H9 (cell line): ENCODE measurements at regions not wholly inside any gene's neighbourhood (a gene's known extent, or its start where the extent isn't known, plus 50 kb on each side); places are given as distances from the start of the nearest gene placed in this dataset.

Experiments used
- DNase-seq: peaks from one replicate; pipeline ENCODE4 v3.0.0-alpha.2; 2017
- H2AFZ ChIP-seq: one replicate; pipeline ENCODE4 v1.6.1; 2013; ENCODE audit warnings: mild to moderate bottlenecking, low read length, control low read depth, moderate library complexity
- H2AK5ac ChIP-seq: 2 replicates; pipeline ENCODE4 v1.6.1; 2013; ENCODE audit warnings: low read length, control low read depth, mixed read lengths; ENCODE audit not compliant: insufficient read length
- H2BK120ac ChIP-seq: one replicate; pipeline ENCODE4 v1.6.1; 2013; ENCODE audit warnings: low read depth, mild to moderate bottlenecking, low read length, control low read depth, inconsistent platforms; ENCODE audit not compliant: poor library complexity, severe bottlenecking
- H2BK12ac ChIP-seq: 2 replicates; pipeline ENCODE4 v1.6.1; 2013; ENCODE audit warnings: low read length, control low read depth, mixed read lengths, low read depth; ENCODE audit not compliant: insufficient read length
- H2BK15ac ChIP-seq: 2 replicates; pipeline ENCODE4 v1.6.1; 2013; ENCODE audit warnings: low read depth, low read length, control low read depth
- H2BK20ac ChIP-seq: one replicate; pipeline ENCODE4 v1.6.1; 2013; ENCODE audit warnings: low read depth, mild to moderate bottlenecking, low read length, control low read depth, inconsistent platforms; ENCODE audit not compliant: poor library complexity, severe bottlenecking
- H2BK5ac ChIP-seq: 2 replicates; pipeline ENCODE4 v1.6.1; 2013; ENCODE audit warnings: low read length, control low read depth, mixed read lengths; ENCODE audit not compliant: insufficient read length
- H3K14ac ChIP-seq: 2 replicates; pipeline ENCODE4 v1.6.1; 2013; ENCODE audit warnings: low read length, control low read depth; ENCODE audit not compliant: insufficient read depth
- H3K18ac ChIP-seq: 2 replicates; pipeline ENCODE4 v1.6.1; 2013; ENCODE audit warnings: low read depth, mild to moderate bottlenecking, mixed read lengths, low read length, control low read depth; ENCODE audit not compliant: insufficient read length
- H3K23ac ChIP-seq: 2 replicates; pipeline ENCODE4 v1.6.1; 2013; ENCODE audit warnings: low read length, control low read depth, mixed read lengths, low read depth; ENCODE audit not compliant: insufficient read length
- H3K23me2 ChIP-seq: 2 replicates; pipeline ENCODE4 v1.6.1; 2013; ENCODE audit warnings: low read depth, mild to moderate bottlenecking, mixed read lengths, low read length, control low read depth; ENCODE audit not compliant: insufficient read length, poor library complexity, severe bottlenecking
- H3K27ac ChIP-seq: 2 replicates; pipeline ENCODE4 v1.5.1; 2013; ENCODE audit warnings: low read length, control low read depth, mixed read lengths, low read depth; ENCODE audit not compliant: insufficient read length
- H3K27me3 ChIP-seq: 2 replicates; pipeline ENCODE4 v1.6.1; 2013; ENCODE audit warnings: low read length, control low read depth, inconsistent platforms; ENCODE audit not compliant: insufficient read depth
- H3K4ac ChIP-seq: 2 replicates; pipeline ENCODE4 v1.6.1; 2013; ENCODE audit warnings: low read depth, mild to moderate bottlenecking, control low read depth, inconsistent platforms, low read length, moderate library complexity
- H3K4me1 ChIP-seq: 2 replicates; pipeline ENCODE4 v1.6.1; 2013; ENCODE audit warnings: low read length, control low read depth, inconsistent platforms; ENCODE audit not compliant: insufficient read depth
- H3K4me2 ChIP-seq: 2 replicates; pipeline ENCODE4 v1.6.1; 2013; ENCODE audit warnings: low read length, control low read depth, mixed read lengths; ENCODE audit not compliant: insufficient read length, insufficient read depth
- H3K56ac ChIP-seq: 2 replicates; pipeline ENCODE4 v1.6.1; 2013; ENCODE audit warnings: low read depth, mild to moderate bottlenecking, mixed read lengths, low read length, control low read depth; ENCODE audit not compliant: insufficient read length
- H3K79me1 ChIP-seq: 2 replicates; pipeline ENCODE4 v1.6.1; 2013; ENCODE audit warnings: low read depth, mild to moderate bottlenecking, moderate library complexity, low read length, control low read depth, inconsistent platforms; ENCODE audit not compliant: insufficient read depth, poor library complexity, severe bottlenecking
- H3K79me2 ChIP-seq: 2 replicates; pipeline ENCODE4 v1.6.1; 2013; ENCODE audit warnings: low read length, control low read depth, inconsistent platforms; ENCODE audit not compliant: insufficient read depth
- H3K9ac ChIP-seq: 2 replicates; pipeline ENCODE4 v1.6.1; 2013; ENCODE audit warnings: low read length, control low read depth, mixed read lengths; ENCODE audit not compliant: insufficient read length; ENCODE audit errors: extremely low read depth
- H3K9me3 ChIP-seq: one replicate; pipeline ENCODE4 v1.6.1; 2013; ENCODE audit warnings: low read depth, low read length, inconsistent platforms; ENCODE audit not compliant: control insufficient read depth
- H3T11ph ChIP-seq: one replicate; pipeline ENCODE4 v1.6.1; 2013; ENCODE audit warnings: mild to moderate bottlenecking, low read length, control low read depth, inconsistent platforms
- H4K20me1 ChIP-seq: one replicate; pipeline ENCODE4 v1.6.1; 2013; ENCODE audit not compliant: control insufficient read depth, insufficient read length, insufficient read depth
- H4K5ac ChIP-seq: 2 replicates; pipeline ENCODE4 v1.6.1; 2013; ENCODE audit warnings: low read depth, mild to moderate bottlenecking, mixed read lengths, low read length, control low read depth; ENCODE audit not compliant: insufficient read length
- H4K8ac ChIP-seq: replicated peaks from 2 replicates; pipeline ENCODE4 v1.6.1; 2013; ENCODE audit warnings: low read length, control low read depth, mixed read lengths, low read depth; ENCODE audit not compliant: insufficient read length
- H4K91ac ChIP-seq: 2 replicates; pipeline ENCODE4 v1.6.1; 2013; ENCODE audit warnings: low read depth, mild to moderate bottlenecking, moderate library complexity, mixed read lengths, low read length, control low read depth; ENCODE audit not compliant: insufficient read length
- H3K27ac Mint-ChIP-seq, 3 experiments: 2 replicates in 2 of 3; 3 replicates in 1 of 3; pipeline ENCODE4 v1.8.0; 2020 to 2021; ENCODE audit warnings: mixed read lengths in 3 of 3, mild to moderate bottlenecking in 1 of 3, moderate library complexity in 1 of 3
- H3K27me3 Mint-ChIP-seq: 2 replicates; pipeline ENCODE4 v1.8.0; 2021; ENCODE audit warnings: low read depth, mild to moderate bottlenecking, moderate library complexity, mixed read lengths
- H3K36me3 Mint-ChIP-seq, 3 experiments: 2 replicates in 2 of 3; 3 replicates in 1 of 3; pipeline ENCODE4 v1.8.0; 2020 to 2021; ENCODE audit warnings: low read depth in 3 of 3, mixed read lengths in 3 of 3; ENCODE audit not compliant: insufficient read depth in 1 of 3
- H3K4me1 Mint-ChIP-seq, 2 experiments: 2 replicates each; pipeline ENCODE4 v1.8.0; 2020; ENCODE audit warnings: mixed read lengths in 2 of 2
- H3K4me3 Mint-ChIP-seq, 2 experiments: 2 replicates in 1 of 2; 3 replicates in 1 of 2; pipeline ENCODE4 v1.8.0; 2020 to 2021; ENCODE audit warnings: mild to moderate bottlenecking in 2 of 2, mixed read lengths in 2 of 2, moderate library complexity in 1 of 2
- H3K9me3 Mint-ChIP-seq, 2 experiments: 2 replicates in 1 of 2; 3 replicates in 1 of 2; pipeline ENCODE4 v1.8.0; 2020; ENCODE audit warnings: mild to moderate bottlenecking in 2 of 2, mixed read lengths in 2 of 2, moderate library complexity in 1 of 2
- CTCF ChIP-seq: fragments of 200-600 bp; sonication (generic); conservative IDR thresholded peaks from 3 replicates; pipeline ENCODE4 v1.8.0; 2021; ENCODE audit warnings: antibody characterized with exemption, mild to moderate bottlenecking
- WGBS: extraction: QIAGEN DNeasy Blood & Tissue Kit; methylation state at CpG from one replicate; pipeline ENCODE4 v1.1.7; 2013; ENCODE audit warnings: missing lambda C conversion rate, low lambda C conversion rate, mixed read lengths; ENCODE audit not compliant: insufficient read length; ENCODE audit errors: extremely low coverage; 5-methylcytosine and 5-hydroxymethylcytosine counted together

GRCh38 chr17:72284806-72285205 is 164.0 kb downstream of the SOX9 start:
- H2BK12ac ChIP-seq: no peak overlapping the region
- no peak overlapping the region for H4K91ac ChIP-seq
- Mint-ChIP-seq H3K27me3 (no peaks in the 10 kb centered on the region), H3K36me3 (no peaks in the 10 kb centered on the region), H3K4me3 (no peak overlapping the region), H3K4me1 (peaks cover 6 to 14% of the 10 kb centered on the region in 2 experiments; a peak in 3 of 4 replicates), H3K27ac (no peak overlapping the region), H3K9me3 (no peaks in the 10 kb centered on the region)
- no peak overlapping the region; the same call in 1 of the 2 replicates for H3K14ac ChIP-seq
- H3K18ac ChIP-seq: no peak overlapping the region
- no peak overlapping the region for H3K4me2 ChIP-seq
- H4K5ac ChIP-seq: no peak overlapping the region
- no peak overlapping the region for H2BK5ac ChIP-seq
- H3K4me1 ChIP-seq: no peaks in the 10 kb centered on the region
- no peaks in the 10 kb centered on the region for H3K79me1 ChIP-seq
- H3K4ac ChIP-seq: no peak overlapping the region
- no peak overlapping the region for H3K56ac ChIP-seq
- no peaks in the 10 kb centered on the region for H3K9me3 ChIP-seq
- no peak overlapping the region for H3K27ac ChIP-seq
- no peaks in the 10 kb centered on the region for H3K23me2 ChIP-seq
- H3K79me2 ChIP-seq: no peaks in the 10 kb centered on the region
- no peak overlapping the region for H3T11ph ChIP-seq
- TF ChIP-seq CTCF: no peak
- H2BK15ac ChIP-seq: no peak overlapping the region
- H3K9ac ChIP-seq: no peak overlapping the region
- no peak for DNase-seq
- no peak overlapping the region for H2AFZ ChIP-seq
- no peak overlapping the region for H2BK120ac ChIP-seq
- H3K23ac ChIP-seq: no peak overlapping the region
- H3K27me3 ChIP-seq: no peaks in the 10 kb centered on the region
- WGBS: no CpG with 5 or more reads among the region's 4 CpGs
- H2AK5ac ChIP-seq: no peak overlapping the region
- no peak overlapping the region for H4K8ac ChIP-seq
- H4K20me1 ChIP-seq: no peaks in the 10 kb centered on the region
- H2BK20ac ChIP-seq: no peak overlapping the region
